Stimulated activated CD4-positive, alpha-beta T cell treated with anti-CD3 and anti-CD28 coated beads, Interleukin-4, amount 100 ng/mL, for 4 hours (primary cell): ENCODE measurements at regions not wholly inside any gene's neighbourhood (a gene's known extent, or its start where the extent isn't known, plus 50 kb on each side); places are given as distances from the start of the nearest gene placed in this dataset.
"Not testable (repeated sequence)": the region's sequence is repeated elsewhere in the genome, so short reads cannot be mapped to it uniquely, and the experiment has no call there.

Experiments
- DNase-seq, 2 experiments: peaks; one replicate each; pipeline ENCODE4 v3.0.0-alpha.2; 2020

- DNase-seq: no peak
Measured at GRCh38 chr3:106125321-106125720, 256.5 kb upstream of the CBLB start.

GRCh38 chr3:106126067-106126845, 257.4 kb upstream of the CBLB start:
- DNase-seq: no peak

- DNase-seq: no peak
Measured at GRCh38 chr3:106126846-106127235, 258.0 kb upstream of the CBLB start.

GRCh38 chr3:106129939-106130338, 261.1 kb upstream of the CBLB start:
- no peak for DNase-seq

- no peak for DNase-seq
Measured at GRCh38 chr3:106130384-106131198, 261.8 kb upstream of the CBLB start.

GRCh38 chr3:106135451-106136160, 266.8 kb upstream of the CBLB start:
- no peak for DNase-seq

GRCh38 chr3:106139826-106140225, 271.0 kb upstream of the CBLB start:
- DNase-seq: no peak

- no peak for DNase-seq
Measured at GRCh38 chr3:106140431-106140830, 271.6 kb upstream of the CBLB start.

GRCh38 chr3:106144030-106144429, 275.2 kb upstream of the CBLB start:
- no peak for DNase-seq

- not testable (repeated sequence) for DNase-seq
Measured at GRCh38 chr3:106148440-106149082, 279.7 kb upstream of the CBLB start.

GRCh38 chr3:106157411-106157810, 288.6 kb upstream of the CBLB start:
- no peak for DNase-seq

- no peak for DNase-seq
Measured at GRCh38 chr3:106160396-106160795, 291.6 kb upstream of the CBLB start.

GRCh38 chr3:106161246-106161645, 292.4 kb upstream of the CBLB start:
- no peak for DNase-seq

- no peak for DNase-seq
Measured at GRCh38 chr3:106167728-106168127, 298.9 kb upstream of the CBLB start.

- DNase-seq: no peak
Measured at GRCh38 chr3:106168962-106169750, 300.3 kb upstream of the CBLB start.

GRCh38 chr3:106170636-106171035, 301.8 kb upstream of the CBLB start:
- no peak for DNase-seq

- no peak for DNase-seq
Measured at GRCh38 chr3:106172101-106172500, 303.3 kb upstream of the CBLB start.

- DNase-seq: no peak
Measured at GRCh38 chr3:106172780-106173179, 304.0 kb upstream of the CBLB start.

- no peak for DNase-seq
Measured at GRCh38 chr3:106175276-106175675, 306.5 kb upstream of the CBLB start.

GRCh38 chr3:106176734-106177133, 307.9 kb upstream of the CBLB start:
- peak in 1 of 2 experiments; percentile 82 for DNase-seq

GRCh38 chr3:106182950-106183511, 314.2 kb upstream of the CBLB start:
- no peak for DNase-seq
